ENCODE measurements at regions not wholly inside any gene's neighbourhood (a gene's known extent, or its start where the extent isn't known, plus 50 kb on each side); places are given as distances from the start of the nearest gene placed in this dataset.
A peak's percentile ranks its signal among the peaks of the same experiment; 100 is the strongest.

- Mint-ChIP-seq H3K36me3 (ENCODE audit: low read depth) (no peaks in the 10 kb centered on the region), H3K4me1 (ENCODE audit: low read depth) (peaks cover 16% of the 10 kb centered on the region), H3K27me3 (ENCODE audit: low read depth) (no peaks in the 10 kb centered on the region), H3K9me3 (peaks cover 9% of the 10 kb centered on the region), H3K27ac (no peak overlapping the region), H3K4me3 (no peak overlapping the region)
- CTCF ChIA-PET = no interaction called here
- intact Hi-C loops (cut with micrococcal nuclease) = no loop called here
- no peak for DNase-seq
Observed at GRCh38 chr3:106272302-106272701, 403.5 kb upstream of the CBLB start.

GRCh38 chr3:106275592-106275991, 406.8 kb upstream of the CBLB start:
- Mint-ChIP-seq H3K27ac (no peak overlapping the region), H3K36me3 (ENCODE audit: low read depth) (no peaks in the 10 kb centered on the region), H3K27me3 (ENCODE audit: low read depth) (no peaks in the 10 kb centered on the region), H3K4me3 (no peak overlapping the region), H3K4me1 (ENCODE audit: low read depth) (peaks cover 16% of the 10 kb centered on the region), H3K9me3 (peaks cover 9% of the 10 kb centered on the region)
- no peak for DNase-seq
- intact Hi-C loops (cut with micrococcal nuclease) = no loop called here
- CTCF ChIA-PET = no interaction called here

- Mint-ChIP-seq H3K4me3 (no peak overlapping the region), H3K4me1 (ENCODE audit: low read depth) (peaks cover 16% of the 10 kb centered on the region)
- intact Hi-C loops (cut with micrococcal nuclease) = no loop called here
Observed at GRCh38 chr3:106276151-106276550, 407.3 kb upstream of the CBLB start.

GRCh38 chr3:106276755-106277612, 408.2 kb upstream of the CBLB start:
- no peak overlapping the region for H3K4me3 Mint-ChIP-seq
- no peaks in the 10 kb centered on the region for H3K36me3 Mint-ChIP-seq (ENCODE audit: low read depth)
- peaks cover 16% of the 10 kb centered on the region for H3K4me1 Mint-ChIP-seq (ENCODE audit: low read depth)
- H3K9me3 Mint-ChIP-seq = peaks cover 9% of the 10 kb centered on the region
- CTCF ChIA-PET = no interaction called here
- H3K27ac Mint-ChIP-seq = no peak overlapping the region
- no peak for DNase-seq
- intact Hi-C loops (cut with micrococcal nuclease) = no loop called here
- H3K27me3 Mint-ChIP-seq (ENCODE audit: low read depth) = no peaks in the 10 kb centered on the region

More at GRCh38 chr3:106276151-106276550, 407.3 kb upstream of the CBLB start:
- H3K27me3 Mint-ChIP-seq (ENCODE audit: low read depth) = no peaks in the 10 kb centered on the region
- CTCF ChIA-PET = no interaction called here
- H3K36me3 Mint-ChIP-seq (ENCODE audit: low read depth) = no peaks in the 10 kb centered on the region
- no peak overlapping the region for H3K27ac Mint-ChIP-seq
- DNase-seq = no peak
- peaks cover 9% of the 10 kb centered on the region for H3K9me3 Mint-ChIP-seq

- CTCF ChIA-PET = no interaction called here
- H3K4me3 Mint-ChIP-seq = no peak overlapping the region
- H3K9me3 Mint-ChIP-seq = peaks cover 9% of the 10 kb centered on the region
- DNase-seq = no peak
- intact Hi-C loops (cut with micrococcal nuclease) = loop anchor here (2.0 kb wide), 1 partner anchor 15 kb away; no protein-coding TSS in a partner anchor
- H3K27me3 Mint-ChIP-seq (ENCODE audit: low read depth) = no peaks in the 10 kb centered on the region
- H3K4me1 Mint-ChIP-seq (ENCODE audit: low read depth) = peaks cover 16% of the 10 kb centered on the region
- H3K27ac Mint-ChIP-seq = no peak overlapping the region
- no peaks in the 10 kb centered on the region for H3K36me3 Mint-ChIP-seq (ENCODE audit: low read depth)
Observed at GRCh38 chr3:106277731-106278130, 408.9 kb upstream of the CBLB start.

GRCh38 chr3:106281221-106281620, 412.4 kb upstream of the CBLB start:
- Mint-ChIP-seq H3K9me3 (no peaks in the 10 kb centered on the region), H3K27ac (no peak overlapping the region), H3K36me3 (ENCODE audit: low read depth) (no peaks in the 10 kb centered on the region), H3K4me1 (ENCODE audit: low read depth) (peaks cover 8% of the 10 kb centered on the region), H3K27me3 (ENCODE audit: low read depth) (no peaks in the 10 kb centered on the region), H3K4me3 (no peak overlapping the region)
- intact Hi-C loops (cut with micrococcal nuclease) = no loop called here
- no peak for DNase-seq
- CTCF ChIA-PET = no interaction called here

GRCh38 chr3:106282943-106283342, 414.1 kb upstream of the CBLB start:
- H3K9me3 Mint-ChIP-seq = peaks cover 4% of the 10 kb centered on the region
- no peak overlapping the region for H3K27ac Mint-ChIP-seq
- no peak for DNase-seq
- H3K27me3 Mint-ChIP-seq (ENCODE audit: low read depth) = no peaks in the 10 kb centered on the region
- H3K4me3 Mint-ChIP-seq = no peak overlapping the region
- H3K4me1 Mint-ChIP-seq (ENCODE audit: low read depth) = no peaks in the 10 kb centered on the region
- H3K36me3 Mint-ChIP-seq (ENCODE audit: low read depth) = no peaks in the 10 kb centered on the region
- CTCF ChIA-PET = no interaction called here
- intact Hi-C loops (cut with micrococcal nuclease) = no loop called here

- Mint-ChIP-seq H3K27me3 (ENCODE audit: low read depth) (no peaks in the 10 kb centered on the region), H3K4me1 (ENCODE audit: low read depth) (peaks cover 11% of the 10 kb centered on the region), H3K36me3 (ENCODE audit: low read depth) (no peaks in the 10 kb centered on the region), H3K4me3 (no peak overlapping the region), H3K27ac (no peak overlapping the region), H3K9me3 (peaks cover 4% of the 10 kb centered on the region)
- no peak for DNase-seq
- intact Hi-C loops (cut with micrococcal nuclease) = no loop called here
- CTCF ChIA-PET = no interaction called here
Observed at GRCh38 chr3:106288781-106289180, 420.0 kb upstream of the CBLB start.

- Mint-ChIP-seq H3K27ac (peak overlapping the region; percentile 19), H3K36me3 (ENCODE audit: low read depth) (no peaks in the 10 kb centered on the region), H3K9me3 (peaks cover 4% of the 10 kb centered on the region), H3K4me1 (ENCODE audit: low read depth) (peaks cover 11% of the 10 kb centered on the region), H3K27me3 (ENCODE audit: low read depth) (no peaks in the 10 kb centered on the region), H3K4me3 (no peak overlapping the region)
- CTCF ChIA-PET = interaction anchor here (0.7 kb wide), 1 partner anchor 1131 kb away, joined by 3 read pairs; no protein-coding TSS in a partner anchor
- no peak for DNase-seq
- intact Hi-C loops (cut with micrococcal nuclease) = loop anchor here (1.0 kb wide), 1 partner anchor 9 kb away; no protein-coding TSS in a partner anchor
Observed at GRCh38 chr3:106290304-106290997, 421.6 kb upstream of the CBLB start.

- no peaks in the 10 kb centered on the region for H3K36me3 Mint-ChIP-seq (ENCODE audit: low read depth)
- intact Hi-C loops (cut with micrococcal nuclease) = loop anchor here (2.0 kb wide), 1 partner anchor 14 kb away; no protein-coding TSS in a partner anchor
- no peaks in the 10 kb centered on the region for H3K27me3 Mint-ChIP-seq (ENCODE audit: low read depth)
- H3K27ac Mint-ChIP-seq = no peak overlapping the region
- CTCF ChIA-PET = no interaction called here
- no peak for DNase-seq
- no peaks in the 10 kb centered on the region for H3K9me3 Mint-ChIP-seq
- no peak overlapping the region for H3K4me3 Mint-ChIP-seq
- peaks cover 20% of the 10 kb centered on the region for H3K4me1 Mint-ChIP-seq (ENCODE audit: low read depth)
Observed at GRCh38 chr3:106293161-106293560, 424.3 kb upstream of the CBLB start.

- H3K36me3 Mint-ChIP-seq (ENCODE audit: low read depth) = no peaks in the 10 kb centered on the region
- intact Hi-C loops (cut with micrococcal nuclease) = no loop called here
- no peak overlapping the region for H3K27ac Mint-ChIP-seq
- H3K4me1 Mint-ChIP-seq (ENCODE audit: low read depth) = peaks cover 24% of the 10 kb centered on the region
- H3K27me3 Mint-ChIP-seq (ENCODE audit: low read depth) = no peaks in the 10 kb centered on the region
- CTCF ChIA-PET = no interaction called here
- H3K9me3 Mint-ChIP-seq = no peaks in the 10 kb centered on the region
- no peak for DNase-seq
- no peak overlapping the region for H3K4me3 Mint-ChIP-seq
Observed at GRCh38 chr3:106294121-106294520, 425.3 kb upstream of the CBLB start.

- Mint-ChIP-seq H3K27ac (no peak overlapping the region), H3K27me3 (ENCODE audit: low read depth) (no peaks in the 10 kb centered on the region), H3K4me3 (no peak overlapping the region), H3K9me3 (no peaks in the 10 kb centered on the region), H3K4me1 (ENCODE audit: low read depth) (peaks cover 27% of the 10 kb centered on the region), H3K36me3 (ENCODE audit: low read depth) (no peaks in the 10 kb centered on the region)
- no peak for DNase-seq
- CTCF ChIA-PET = no interaction called here
- intact Hi-C loops (cut with micrococcal nuclease) = loop anchor here (5.0 kb wide), 1 partner anchor 79 kb away; no protein-coding TSS in a partner anchor
Observed at GRCh38 chr3:106296062-106296461, 427.2 kb upstream of the CBLB start.
